Prostate gland (tissue), 2 donors: ENCODE measurements at regions not wholly inside any gene's neighbourhood (a gene's known extent, or its start where the extent isn't known, plus 50 kb on each side); places are given as distances from the start of the nearest gene placed in this dataset.

Experiments
- DNase-seq: peaks from one replicate; pipeline ENCODE4 v3.0.0-alpha.2; 2019; ENCODE audit warnings: low spot score
- H3K27ac ChIP-seq, 2 donors: fragments of 200-600 bp; sonication (generic); 2 replicates each; pipeline ENCODE4 v1.5.1; 2017 to 2019
- H3K27me3 ChIP-seq: fragments of 200-600 bp; sonication (generic); replicated peaks from 2 replicates; pipeline ENCODE4 v1.5.1; 2019; ENCODE audit not compliant: insufficient read depth
- H3K36me3 ChIP-seq, 2 donors: fragments of 200-600 bp; sonication (generic); 1 replicate in 1 of 2; 2 replicates in 1 of 2; pipeline versions ENCODE4 v1.5.1 to v1.8.1; 2017 to 2019
- H3K4me1 ChIP-seq: fragments of 200-600 bp; sonication (generic); replicated peaks from 2 replicates; pipeline ENCODE4 v1.5.1; 2019
- H3K4me3 ChIP-seq, 2 donors: fragments of 200-600 bp; sonication (generic); 2 replicates each; pipeline ENCODE4 v1.5.1; 2017 to 2019
- H3K9me3 ChIP-seq: fragments of 200-600 bp; sonication (generic); 2 replicates; pipeline ENCODE4 v1.5.1; 2017
- CTCF ChIP-seq, 4 experiments: fragments of 200-600 bp in 2 of 4; fragments of 450-650 bp in 2 of 4; sonication (generic) in 2 of 4; IDR thresholded peaks; 1 replicate in 3 of 4; 2 replicates in 1 of 4; pipeline ENCODE4 v1.5.1; 2016 to 2019; ENCODE audit warnings: antibody characterized with exemption in 4 of 4, mild to moderate bottlenecking in 2 of 4, moderate library complexity in 2 of 4
- POLR2A ChIP-seq: fragments of 450-650 bp; IDR thresholded peaks from one replicate; pipeline ENCODE4 v1.6.1; 2016; ENCODE audit warnings: antibody characterized with exemption, mild to moderate bottlenecking
- POLR2AphosphoS5 ChIP-seq: sonication (generic); formaldehyde crosslinking; IDR thresholded peaks from one replicate; pipeline ENCODE4 v1.6.1; 2017; ENCODE audit warnings: antibody characterized with exemption
- WGBS: methylation state at CpG from one replicate; pipeline ENCODE4 v1.1.5; 2018; 5-methylcytosine and 5-hydroxymethylcytosine counted together
- intact Hi-C: fragments of 100-400 bp; cut with DNase I; formaldehyde crosslinking; loops from one replicate; pipeline ENCODE4 v1.14.2; 2022

DNA sequence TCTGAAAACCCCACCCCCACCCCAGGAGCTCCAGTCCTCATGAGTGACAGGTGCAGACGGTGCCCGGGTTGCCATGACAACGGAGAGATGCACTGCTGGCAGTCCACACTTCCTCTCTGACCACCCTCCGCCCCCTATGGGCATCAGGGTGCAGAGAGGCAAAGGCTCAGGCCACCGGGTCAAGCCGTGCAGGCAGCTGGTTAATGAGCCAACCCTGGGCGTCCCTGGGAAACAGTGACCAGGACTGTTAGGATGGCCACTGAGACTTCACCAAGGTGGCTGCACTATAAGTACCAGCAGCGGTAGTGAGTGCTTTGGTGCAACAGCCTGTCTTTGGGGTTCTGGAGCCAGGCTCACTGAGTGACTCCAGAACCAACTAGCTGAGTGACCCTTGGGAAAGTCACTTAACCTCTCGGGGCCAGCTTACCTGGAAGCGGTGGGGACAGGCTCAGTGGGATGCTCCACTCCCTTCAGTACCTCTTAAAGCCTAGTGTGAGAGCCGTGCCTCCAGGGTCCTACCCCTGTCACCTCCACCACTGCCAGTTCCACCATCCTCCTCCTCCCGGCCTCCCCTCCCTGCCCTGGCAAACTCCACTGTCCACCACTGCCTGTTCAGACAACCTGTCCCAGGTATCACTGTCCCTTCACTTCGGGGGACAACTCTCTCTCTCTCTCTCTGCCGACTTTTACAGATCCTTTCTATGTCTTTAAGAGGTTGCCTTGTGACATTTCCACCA lies 121.0 kb upstream of the PRR20G start:
- DNase-seq, result no peak
- Histone ChIP-seq H3K36me3 (no peaks in the 10 kb centered on the region), H3K4me1 (no peaks in the 10 kb centered on the region), H3K27ac (no peak overlapping the region), H3K27me3 (no peaks in the 10 kb centered on the region), H3K4me3 (no peak overlapping the region), H3K9me3 (no peaks in the 10 kb centered on the region)
- TF ChIP-seq POLR2A (no peak), POLR2AphosphoS5 (no peak), CTCF (IDR thresholded peaks at IDR 0.05) (no peak)
- intact Hi-C loops, result no loop called here
- 68% methylated on average over 14 of the region's 14 CpGs for WGBS

- H3K4me3 ChIP-seq, result no peak overlapping the region
- WGBS, result 86% methylated on average over 15 of the region's 15 CpGs
- H3K27me3 ChIP-seq, result no peaks in the 10 kb centered on the region
- no peaks in the 10 kb centered on the region for H3K9me3 ChIP-seq
- H3K4me1 ChIP-seq, result no peaks in the 10 kb centered on the region
- intact Hi-C loops, result no loop called here
- no peaks in the 10 kb centered on the region for H3K36me3 ChIP-seq
- DNase-seq, result no peak
- TF ChIP-seq CTCF (IDR thresholded peaks at IDR 0.05) (no peak), POLR2A (no peak), POLR2AphosphoS5 (no peak)
- no peak overlapping the region for H3K27ac ChIP-seq
Observed at GRCh38 chr3:127408022-127408683, 120.3 kb upstream of the PRR20G start.

DNA sequence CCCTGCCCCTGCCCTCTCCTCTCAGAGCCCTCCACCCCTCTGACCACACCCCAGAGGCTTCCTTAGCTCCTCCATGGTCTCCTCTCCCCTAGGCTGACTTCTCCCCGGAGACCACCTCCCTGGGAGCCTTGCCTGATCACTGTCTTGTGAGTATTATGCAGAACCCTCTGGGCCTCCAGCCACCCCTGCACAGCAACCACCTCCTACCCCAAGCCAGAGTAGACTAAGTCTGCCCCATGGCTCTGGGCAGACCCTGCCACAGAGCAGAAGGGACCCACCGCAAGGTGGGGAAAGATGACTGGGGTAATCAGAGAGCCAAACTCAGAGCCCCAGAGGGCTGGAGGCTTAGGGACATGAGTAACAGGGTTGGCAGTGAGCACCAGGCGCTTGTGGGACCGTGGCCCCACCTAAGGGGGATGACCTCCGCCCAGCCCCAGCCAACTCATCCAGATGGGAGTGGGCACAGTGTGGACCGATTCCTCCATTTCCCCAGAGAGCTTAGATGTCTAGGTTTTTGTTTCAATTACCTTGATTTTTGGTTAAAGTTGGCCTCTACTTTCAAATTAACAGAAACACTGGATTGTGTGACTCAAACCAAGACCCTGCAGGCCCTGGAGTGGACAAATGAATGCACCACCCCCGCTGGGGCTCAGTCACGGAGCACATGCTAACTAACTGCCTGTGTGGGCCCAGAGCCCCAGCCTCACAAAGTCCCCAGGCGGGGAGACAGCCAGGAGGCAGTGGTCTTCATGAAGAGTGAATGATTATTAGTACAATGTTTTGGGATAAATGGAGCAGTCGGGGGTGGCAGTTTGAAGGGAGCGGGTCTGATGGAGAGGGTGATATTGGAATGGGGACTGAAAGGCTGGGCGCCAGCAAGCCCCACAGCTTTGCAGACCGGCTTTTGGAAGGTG lies 119.4 kb upstream of the PRR20G start:
- no peaks in the 10 kb centered on the region for H3K27me3 ChIP-seq
- no peak overlapping the region for H3K27ac ChIP-seq
- H3K4me3 ChIP-seq, result no peak overlapping the region
- H3K9me3 ChIP-seq, result no peaks in the 10 kb centered on the region
- no peaks in the 10 kb centered on the region for H3K4me1 ChIP-seq
- WGBS, result 96% methylated on average over 13 of the region's 13 CpGs
- TF ChIP-seq POLR2A, result no peak
- no peak for TF ChIP-seq CTCF (IDR thresholded peaks at IDR 0.05)
- TF ChIP-seq POLR2AphosphoS5, result no peak
- H3K36me3 ChIP-seq, result no peaks in the 10 kb centered on the region
- intact Hi-C loops, result no loop called here
- DNase-seq, result no peak

DNA sequence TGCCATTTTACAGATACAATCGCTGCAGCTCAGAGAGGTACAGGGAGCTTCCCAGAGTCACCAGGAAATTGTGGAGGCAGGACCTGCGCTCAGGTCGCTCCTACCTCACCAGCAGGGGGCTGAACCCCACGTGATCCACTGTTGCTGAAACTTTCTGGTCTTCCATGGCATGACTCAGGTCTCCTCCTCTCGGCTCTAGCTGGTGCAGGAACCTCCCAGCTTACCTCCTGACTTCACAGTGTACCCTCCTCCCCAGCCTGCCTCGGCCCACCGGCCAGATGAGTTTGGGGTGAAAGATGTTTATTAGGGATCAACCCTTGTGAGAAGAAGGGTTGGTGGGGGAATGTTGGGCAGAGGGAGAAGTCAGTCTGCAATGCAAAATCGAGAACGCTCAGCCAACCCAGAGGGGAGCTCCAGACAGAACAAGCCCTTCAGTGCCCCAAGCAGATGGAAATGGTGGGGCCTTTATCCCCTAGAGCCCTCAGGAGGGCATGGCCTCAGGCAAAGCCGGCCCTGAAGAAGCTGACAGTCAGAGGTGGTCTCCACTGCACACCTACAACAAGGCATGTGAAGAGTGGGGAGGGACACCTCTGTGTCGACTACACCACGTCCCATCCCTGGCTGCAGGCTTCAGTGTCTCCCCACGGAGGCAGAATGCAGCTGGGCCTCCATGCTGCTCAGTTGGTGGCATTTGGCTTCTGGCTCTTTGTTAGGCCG lies 118.6 kb upstream of the PRR20G start:
- no peak overlapping the region for H3K4me3 ChIP-seq
- WGBS, result 84% methylated on average over 14 of the region's 14 CpGs
- no peaks in the 10 kb centered on the region for H3K4me1 ChIP-seq
- no peaks in the 10 kb centered on the region for H3K27me3 ChIP-seq
- intact Hi-C loops, result no loop called here
- no peak overlapping the region for H3K27ac ChIP-seq
- H3K36me3 ChIP-seq, result no peaks in the 10 kb centered on the region
- H3K9me3 ChIP-seq, result no peaks in the 10 kb centered on the region
- no peak for TF ChIP-seq CTCF (IDR thresholded peaks at IDR 0.05)
- no peak for TF ChIP-seq POLR2A
- TF ChIP-seq POLR2AphosphoS5, result no peak
- DNase-seq, result no peak
